HCT116 (cell line): ENCODE measurements at regions not wholly inside any gene's neighbourhood (a gene's known extent, or its start where the extent isn't known, plus 50 kb on each side); places are given as distances from the start of the nearest gene placed in this dataset.

ENCODE experiments used
- POLR2A ChIP-seq: IDR thresholded peaks from 2 replicates; pipeline ENCODE4 v1.7.0; 2011; ENCODE audit warnings: borderline replicate concordance; ENCODE audit not compliant: insufficient read depth, insufficient read length; ENCODE audit errors: extremely low read depth
- POLR2AphosphoS5 ChIP-seq: IDR thresholded peaks from 2 replicates; pipeline ENCODE4 v1.6.1; 2011; ENCODE audit warnings: mild to moderate bottlenecking, low read depth, low read length, moderate library complexity
- TF ChIP-seq, protein P1 (sequence below), 3 experiments: fragments of 200-600 bp in 1 of 3; sonication (generic) in 1 of 3; IDR thresholded peaks in 2 of 3; conservative IDR thresholded peaks in 1 of 3; 2 replicates each; pipeline ENCODE4 v1.5.1; 2012 to 2017; ENCODE audit warnings: low read depth in 2 of 3, low read length in 2 of 3, antibody characterized with exemption in 1 of 3, borderline replicate concordance in 1 of 3, control low read depth in 1 of 3, mild to moderate bottlenecking in 1 of 3, mixed read lengths in 1 of 3, mixed run types in 1 of 3, moderate library complexity in 1 of 3; ENCODE audit not compliant: insufficient read depth in 1 of 3

DNA sequence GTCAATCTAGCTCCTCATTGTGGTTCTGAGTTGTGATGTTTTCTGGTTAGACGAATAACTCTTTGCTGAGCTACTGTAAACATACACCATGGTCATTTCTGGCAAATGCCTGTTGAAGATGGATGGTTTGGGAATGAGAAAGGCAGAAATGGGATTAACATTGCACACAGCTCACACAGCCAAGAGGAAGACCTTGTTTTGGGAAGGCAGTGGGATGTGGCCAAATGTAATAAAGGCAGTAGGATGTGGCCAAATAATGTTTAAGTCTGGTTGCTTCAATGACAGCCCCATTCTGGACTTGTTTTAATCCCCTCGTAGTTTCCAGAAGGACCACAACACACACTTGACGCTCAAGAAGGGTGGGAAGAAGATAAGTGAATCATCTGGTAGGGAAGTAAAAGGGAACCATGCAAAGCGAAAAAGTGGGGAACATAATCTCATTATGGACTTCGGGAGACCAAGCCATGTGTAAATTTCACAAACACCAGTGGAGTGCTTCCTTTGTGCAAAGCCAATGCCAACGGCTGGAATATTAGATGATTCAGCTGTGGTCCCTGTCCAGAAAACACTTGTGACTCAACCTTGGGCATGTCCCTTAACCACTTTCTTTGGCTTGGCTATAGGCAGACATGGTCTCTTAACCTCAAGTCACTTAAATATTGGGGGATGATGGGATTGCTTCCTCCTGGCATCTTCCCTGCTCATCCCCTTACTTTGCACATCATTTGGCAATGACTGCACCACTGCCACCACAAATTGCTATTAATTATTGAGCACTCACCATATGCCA, 284.4 kb upstream of the CRY1 start:
- TF ChIP-seq POLR2A (no peak), POLR2AphosphoS5 (no peak)
- TF ChIP-seq, protein P1, sequence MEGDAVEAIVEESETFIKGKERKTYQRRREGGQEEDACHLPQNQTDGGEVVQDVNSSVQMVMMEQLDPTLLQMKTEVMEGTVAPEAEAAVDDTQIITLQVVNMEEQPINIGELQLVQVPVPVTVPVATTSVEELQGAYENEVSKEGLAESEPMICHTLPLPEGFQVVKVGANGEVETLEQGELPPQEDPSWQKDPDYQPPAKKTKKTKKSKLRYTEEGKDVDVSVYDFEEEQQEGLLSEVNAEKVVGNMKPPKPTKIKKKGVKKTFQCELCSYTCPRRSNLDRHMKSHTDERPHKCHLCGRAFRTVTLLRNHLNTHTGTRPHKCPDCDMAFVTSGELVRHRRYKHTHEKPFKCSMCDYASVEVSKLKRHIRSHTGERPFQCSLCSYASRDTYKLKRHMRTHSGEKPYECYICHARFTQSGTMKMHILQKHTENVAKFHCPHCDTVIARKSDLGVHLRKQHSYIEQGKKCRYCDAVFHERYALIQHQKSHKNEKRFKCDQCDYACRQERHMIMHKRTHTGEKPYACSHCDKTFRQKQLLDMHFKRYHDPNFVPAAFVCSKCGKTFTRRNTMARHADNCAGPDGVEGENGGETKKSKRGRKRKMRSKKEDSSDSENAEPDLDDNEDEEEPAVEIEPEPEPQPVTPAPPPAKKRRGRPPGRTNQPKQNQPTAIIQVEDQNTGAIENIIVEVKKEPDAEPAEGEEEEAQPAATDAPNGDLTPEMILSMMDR (IDR thresholded peaks at IDR 0.05 in 2 of 3, conservative IDR thresholded peaks at IDR 0.05 in 1 of 3; ENCODE audit: borderline replicate concordance in 1 of 3, insufficient read depth in 1 of 3, low read depth in 2 of 3, low read length in 2 of 3) = no peak
